Skeletal muscle satellite cell (primary cell): ENCODE measurements at regions not wholly inside any gene's neighbourhood (a gene's known extent, or its start where the extent isn't known, plus 50 kb on each side); places are given as distances from the start of the nearest gene placed in this dataset.

Experiments used
- H3K27me3 ChIP-seq: 2 replicates; pipeline ENCODE4 v1.7.0; 2013; ENCODE audit warnings: low read length; ENCODE audit not compliant: control insufficient read depth, insufficient read depth
- H3K36me3 ChIP-seq: 2 replicates; pipeline ENCODE4 v1.7.0; 2013; ENCODE audit warnings: mild to moderate bottlenecking, control low read depth, low read length; ENCODE audit not compliant: insufficient read depth
- H3K4me1 ChIP-seq: 2 replicates; pipeline ENCODE4 v1.7.0; 2013; ENCODE audit warnings: low read length; ENCODE audit not compliant: control insufficient read depth, insufficient read depth
- H3K4me2 ChIP-seq: 2 replicates; pipeline ENCODE4 v1.7.0; 2013; ENCODE audit warnings: mild to moderate bottlenecking, low read length
- H3K4me3 ChIP-seq: 2 replicates; pipeline ENCODE4 v1.7.0; 2013; ENCODE audit warnings: low read length
- H3K9ac ChIP-seq: 2 replicates; pipeline ENCODE4 v1.7.0; 2013; ENCODE audit warnings: mild to moderate bottlenecking, low read depth, low read length, moderate library complexity
- H3K9me3 ChIP-seq: replicated peaks from 2 replicates; pipeline ENCODE4 v1.7.0; 2013; ENCODE audit warnings: mild to moderate bottlenecking, control low read depth, low read length

- no peaks in the 10 kb centered on the region for H3K27me3 ChIP-seq
- peaks cover 4% of the 10 kb centered on the region for H3K4me1 ChIP-seq
- no peak overlapping the region for H3K4me2 ChIP-seq
- no peak overlapping the region for H3K4me3 ChIP-seq
- no peak overlapping the region for H3K9ac ChIP-seq
- H3K36me3 ChIP-seq = no peaks in the 10 kb centered on the region
- H3K9me3 ChIP-seq = no peaks in the 10 kb centered on the region
Measured at GRCh38 chr1:170471398-170472053, 60.4 kb upstream of the GORAB start.

GRCh38 chr1:170481000-170481399, 51.0 kb upstream of the GORAB start:
- Histone ChIP-seq H3K4me2 (no peak overlapping the region), H3K9me3 (no peaks in the 10 kb centered on the region), H3K4me3 (no peak overlapping the region), H3K27me3 (no peaks in the 10 kb centered on the region), H3K9ac (no peak overlapping the region), H3K4me1 (no peaks in the 10 kb centered on the region), H3K36me3 (no peaks in the 10 kb centered on the region)
